Ovary (tissue), 7 donors: ENCODE measurements at regions not wholly inside any gene's neighbourhood (a gene's known extent, or its start where the extent isn't known, plus 50 kb on each side); places are given as distances from the start of the nearest gene placed in this dataset.
A peak's percentile ranks its signal among the peaks of the same experiment; 100 is the strongest.

ENCODE experiments used
- DNase-seq, 5 donors: peaks; one replicate each; pipeline ENCODE4 v3.0.0-alpha.2; 2019 to 2020
- H3K27ac ChIP-seq, 2 donors: fragments of 200-600 bp; one replicate each; pipeline versions ENCODE4 v1.5.1 to v1.8.0; 2019 to 2022
- H3K27me3 ChIP-seq: fragments of 200-600 bp; one replicate; pipeline ENCODE4 v1.8.0; 2022
- H3K36me3 ChIP-seq: fragments of 200-600 bp; sonication (generic); one replicate; pipeline ENCODE4 v1.5.1; 2019
- H3K4me1 ChIP-seq: one replicate; pipeline ENCODE4 v1.8.1; 2013; ENCODE audit warnings: mild to moderate bottlenecking, moderate library complexity; ENCODE audit not compliant: insufficient read depth
- H3K4me3 ChIP-seq: fragments of 200-600 bp; sonication (generic); one replicate; pipeline ENCODE4 v1.5.1; 2017
- H3K9me3 ChIP-seq, 2 donors: fragments of 200-600 bp in 1 of 2; sonication (generic) in 1 of 2; one replicate each; pipeline versions ENCODE4 v1.5.1 to v1.8.1; 2013 to 2019; ENCODE audit warnings: mild to moderate bottlenecking in 1 of 2, moderate library complexity in 1 of 2
- CTCF ChIP-seq, 3 donors: fragments of 450-650 bp in 2 of 3; fragments of 200-600 bp in 1 of 3; IDR thresholded peaks; one replicate each; pipeline versions ENCODE4 v1.5.1 to v1.8.0; 2016 to 2022; ENCODE audit warnings: antibody characterized with exemption in 3 of 3, mild to moderate bottlenecking in 1 of 3
- EP300 ChIP-seq: sonication (generic); formaldehyde crosslinking; IDR thresholded peaks from one replicate; pipeline ENCODE4 v1.6.1; 2017; ENCODE audit warnings: antibody characterized with exemption
- POLR2A ChIP-seq: fragments of 450-650 bp; IDR thresholded peaks from one replicate; pipeline ENCODE4 v1.6.1; 2017; ENCODE audit warnings: antibody characterized with exemption, mild to moderate bottlenecking, moderate library complexity
- WGBS, 3 donors: extraction: QIAGEN DNeasy Blood & Tissue Kit in 1 of 3; methylation state at CpG; one replicate each; pipeline versions ENCODE4 v1.1.5 to v1.1.7; 2013 to 2017; 5-methylcytosine and 5-hydroxymethylcytosine counted together
- intact Hi-C, 4 donors: fragments of 100-400 bp; cut with DNase I; formaldehyde crosslinking; loops; one replicate each; pipeline versions ENCODE4 v1.11.0 to v1.15.1; 2022 to 2023
- donor health status: DM: no; HTN: no; CAD: no; lungs with moderate emphysema.
- donor health status: DM: no; HTN: no; CAD: no.
- donor health status: Bipolar disorder and iron deficiency.
- donor health status: DM: no; HTN: no; CAD: no.
- donor health status: DM: yes; HTN: yes; CAD: no.

- intact Hi-C loops: no loop called here
- WGBS, 3 donors: 50 to 64% (median 55%) methylated on average over 8 of the region's 8 CpGs
- Histone ChIP-seq H3K27ac (no peak overlapping the region), H3K27me3 (no peaks in the 10 kb centered on the region), H3K4me3 (no peak overlapping the region), H3K9me3 (peaks cover 0 to 3% of the 10 kb centered on the region in 2 donors), H3K36me3 (no peaks in the 10 kb centered on the region), H3K4me1 (peaks cover 4% of the 10 kb centered on the region)
- DNase-seq: peak in 3 of 5 donors; percentile 1 to 7 (median 4)
- TF ChIP-seq POLR2A: no peak
- no peak for TF ChIP-seq CTCF (IDR thresholded peaks at IDR 0.05)
- no peak for TF ChIP-seq EP300
Measured at GRCh38 chr6:170066679-170067078, 224.2 kb downstream of the DLL1 start.

- Histone ChIP-seq H3K27me3 (no peaks in the 10 kb centered on the region), H3K4me1 (peaks cover 4% of the 10 kb centered on the region), H3K9me3 (no peaks in the 10 kb centered on the region), H3K27ac (no peak overlapping the region), H3K4me3 (no peak overlapping the region), H3K36me3 (no peaks in the 10 kb centered on the region)
- DNase-seq: peak in 3 of 5 donors; percentile 3 to 32 (median 12)
- WGBS, 3 donors: 43 to 45% (median 43%) methylated on average over 16 of the region's 16 CpGs
- TF ChIP-seq POLR2A (no peak), CTCF (IDR thresholded peaks at IDR 0.05) (no peak), EP300 (no peak)
- intact Hi-C loops: no loop called here
Measured at GRCh38 chr6:170063851-170064602, 226.9 kb downstream of the DLL1 start.

- peak in 4 of 5 donors; percentile 1 to 13 (median 9) for DNase-seq
- Histone ChIP-seq H3K27ac (no peak overlapping the region), H3K9me3 (no peaks in the 10 kb centered on the region), H3K27me3 (no peaks in the 10 kb centered on the region), H3K4me3 (no peak overlapping the region), H3K36me3 (no peaks in the 10 kb centered on the region), H3K4me1 (peaks cover 4% of the 10 kb centered on the region)
- intact Hi-C loops: no loop called here
- WGBS, 3 donors: 67 to 73% (median 68%) methylated on average over 15 to 16 of the region's 16 CpGs
- TF ChIP-seq EP300: no peak
- TF ChIP-seq CTCF (IDR thresholded peaks at IDR 0.05): no peak
- no peak for TF ChIP-seq POLR2A
Measured at GRCh38 chr6:170063431-170063830, 227.4 kb downstream of the DLL1 start.

GRCh38 chr6:170062915-170063241, 228.0 kb downstream of the DLL1 start:
- Histone ChIP-seq H3K36me3 (no peaks in the 10 kb centered on the region), H3K4me3 (no peak overlapping the region), H3K4me1 (peaks cover 4% of the 10 kb centered on the region), H3K27ac (no peak overlapping the region), H3K9me3 (no peaks in the 10 kb centered on the region), H3K27me3 (no peaks in the 10 kb centered on the region)
- DNase-seq: peak in 2 of 5 donors; percentile 2 to 8
- TF ChIP-seq POLR2A (no peak), EP300 (no peak), CTCF (IDR thresholded peaks at IDR 0.05) (no peak)
- 93 to 95% (median 94%) methylated on average over 6 to 12 of the region's 12 CpGs for WGBS, 3 donors
- intact Hi-C loops: no loop called here
